CD14-positive monocyte (primary cell): ENCODE measurements at regions not wholly inside any gene's neighbourhood (a gene's known extent, or its start where the extent isn't known, plus 50 kb on each side); places are given as distances from the start of the nearest gene placed in this dataset.

Experiments used
- DNase-seq, 3 donors: peaks; one replicate each; pipeline ENCODE4 v3.0.0-alpha.2; 2011 to 2022
- H2AFZ ChIP-seq: 2 replicates; pipeline ENCODE4 v1.6.0; 2012; ENCODE audit warnings: mild to moderate bottlenecking, low read depth, low read length, inconsistent platforms; ENCODE audit not compliant: insufficient read depth, poor library complexity, severe bottlenecking
- H3K27ac ChIP-seq, 2 donors: 1 replicate in 1 of 2; 2 replicates in 1 of 2; pipeline ENCODE4 v1.5.1; 2012 to 2013; ENCODE audit warnings: low read length in 2 of 2, control low read depth in 1 of 2, inconsistent platforms in 1 of 2, low read depth in 1 of 2, mild to moderate bottlenecking in 1 of 2
- H3K27me3 ChIP-seq, 2 donors: one replicate each; pipeline versions ENCODE4 v1.6.0 to v1.6.1; 2011 to 2013; ENCODE audit warnings: low read length in 2 of 2; ENCODE audit not compliant: control insufficient read depth in 2 of 2, insufficient read depth in 2 of 2
- H3K36me3 ChIP-seq, 2 donors: replicated peaks in 1 of 2; 1 replicate in 1 of 2; 2 replicates in 1 of 2; pipeline versions ENCODE4 v1.5.1 to v1.6.1; 2012 to 2013; ENCODE audit warnings: low read length in 2 of 2, control low read depth in 1 of 2, inconsistent platforms in 1 of 2, mild to moderate bottlenecking in 1 of 2; ENCODE audit not compliant: insufficient read depth in 2 of 2, control insufficient read depth in 1 of 2
- H3K4me1 ChIP-seq, 2 donors: 1 replicate in 1 of 2; 2 replicates in 1 of 2; pipeline versions ENCODE4 v1.5.1 to v1.6.1; 2012 to 2013; ENCODE audit warnings: low read length in 2 of 2, control low read depth in 1 of 2, inconsistent platforms in 1 of 2, mild to moderate bottlenecking in 1 of 2, moderate library complexity in 1 of 2; ENCODE audit not compliant: insufficient read depth in 2 of 2, control insufficient read depth in 1 of 2
- H3K4me2 ChIP-seq: replicated peaks from 2 replicates; pipeline ENCODE3; 2012; ENCODE audit warnings: low read length, moderate library complexity, mild to moderate bottlenecking; ENCODE audit not compliant: poor library complexity, severe bottlenecking; ENCODE audit errors: extremely low read depth
- H3K4me3 ChIP-seq, 3 experiments: fragments of 200-600 bp in 1 of 3; sonication (generic) in 1 of 3; replicated peaks in 1 of 3; 1 replicate in 2 of 3; 2 replicates in 1 of 3; pipeline ENCODE4 v1.5.1; 2011 to 2013; ENCODE audit warnings: low read length in 3 of 3, mild to moderate bottlenecking in 3 of 3, control low read depth in 2 of 3, low read depth in 2 of 3, inconsistent platforms in 1 of 3, moderate library complexity in 1 of 3
- H3K79me2 ChIP-seq: 2 replicates; pipeline ENCODE4 v1.6.0; 2012; ENCODE audit warnings: mild to moderate bottlenecking, control low read depth, inconsistent platforms, low read length, moderate library complexity; ENCODE audit not compliant: insufficient read depth
- H3K9ac ChIP-seq: 2 replicates; pipeline ENCODE4 v1.6.0; 2017; ENCODE audit warnings: low read length, mild to moderate bottlenecking; ENCODE audit not compliant: insufficient read depth, poor library complexity, severe bottlenecking
- H3K9me3 ChIP-seq, 2 donors: replicated peaks in 1 of 2; 1 replicate in 1 of 2; 2 replicates in 1 of 2; pipeline versions ENCODE4 v1.5.1 to v1.6.1; 2012 to 2013; ENCODE audit warnings: low read length in 2 of 2, control low read depth in 1 of 2; ENCODE audit not compliant: control insufficient read depth in 1 of 2, insufficient read depth in 1 of 2
- H4K20me1 ChIP-seq: 2 replicates; pipeline ENCODE4 v1.6.0; 2012; ENCODE audit warnings: mild to moderate bottlenecking, low read length, control low read depth, moderate library complexity; ENCODE audit not compliant: insufficient read depth
- H3K27ac Mint-ChIP-seq, 7 donors: one replicate each; pipeline ENCODE4 v1.8.0; 2020; ENCODE audit warnings: mild to moderate bottlenecking in 7 of 7, mixed read lengths in 7 of 7, moderate library complexity in 6 of 7, inconsistent platforms in 2 of 7
- H3K27me3 Mint-ChIP-seq, 3 donors: one replicate each; pipeline ENCODE4 v1.8.0; 2021 to 2022; ENCODE audit warnings: low read depth in 3 of 3, mild to moderate bottlenecking in 3 of 3, mixed read lengths in 3 of 3, moderate library complexity in 3 of 3, inconsistent platforms in 1 of 3
- H3K36me3 Mint-ChIP-seq, 2 donors: one replicate each; pipeline ENCODE4 v1.8.0; 2020; ENCODE audit warnings: mixed read lengths in 2 of 2, inconsistent platforms in 1 of 2, mild to moderate bottlenecking in 1 of 2
- H3K4me1 Mint-ChIP-seq: one replicate; pipeline ENCODE4 v1.8.0; 2020; ENCODE audit warnings: mild to moderate bottlenecking, mixed read lengths
- H3K4me3 Mint-ChIP-seq, 2 donors: one replicate each; pipeline ENCODE4 v1.8.0; 2020; ENCODE audit warnings: mild to moderate bottlenecking in 2 of 2, mixed read lengths in 2 of 2, moderate library complexity in 1 of 2
- H3K9me3 Mint-ChIP-seq, 7 donors: one replicate each; pipeline ENCODE4 v1.8.0; 2020 to 2022; ENCODE audit warnings: mixed read lengths in 7 of 7, mild to moderate bottlenecking in 6 of 7, moderate library complexity in 6 of 7, inconsistent platforms in 2 of 7
- CTCF ChIP-seq: fragments of 200-600 bp; IDR thresholded peaks from one replicate; pipeline ENCODE4 v1.8.0; 2022; ENCODE audit warnings: antibody characterized with exemption, mild to moderate bottlenecking
- WGBS: methylation state at CpG from one replicate; pipeline ENCODE4 v1.1.5; 2013; ENCODE audit warnings: missing lambda C conversion rate; ENCODE audit not compliant: insufficient coverage; 5-methylcytosine and 5-hydroxymethylcytosine counted together
- intact Hi-C, 2 donors: fragments of 100-400 bp; cut with micrococcal nuclease; formaldehyde crosslinking; loops; one replicate each; pipeline versions ENCODE4 v1.15.0 to v1.15.1; 2023

- no peaks in the 10 kb centered on the region for H3K36me3 Mint-ChIP-seq
- no peak overlapping the region for H3K27ac Mint-ChIP-seq
- no peaks in the 10 kb centered on the region for H3K79me2 ChIP-seq
- DNase-seq: no peak
- no peak overlapping the region for H3K9ac ChIP-seq
- intact Hi-C loops: no loop called here
- peak overlapping the region in 1 of 2 donors; percentile 25 for H3K4me3 Mint-ChIP-seq
- H4K20me1 ChIP-seq: no peaks in the 10 kb centered on the region
- no peaks in the 10 kb centered on the region for H3K4me1 ChIP-seq
- H3K27ac ChIP-seq: no peak overlapping the region
- WGBS: 75% methylated on average over 2 of the region's 3 CpGs
- no peak for TF ChIP-seq CTCF
- H3K4me2 ChIP-seq: no peak overlapping the region
- no peak overlapping the region for H3K4me3 ChIP-seq
- peaks cover 0 to 7% (median 0%) of the 10 kb centered on the region in 3 donors for H3K27me3 Mint-ChIP-seq
- no peaks in the 10 kb centered on the region for H3K36me3 ChIP-seq
- H3K9me3 Mint-ChIP-seq: peaks cover 4 to 14% (median 10%) of the 10 kb centered on the region in 7 donors
- H2AFZ ChIP-seq: no peak overlapping the region
- H3K27me3 ChIP-seq: no peaks in the 10 kb centered on the region
- peaks cover 0 to 28% of the 10 kb centered on the region in 2 donors for H3K9me3 ChIP-seq
- no peaks in the 10 kb centered on the region for H3K4me1 Mint-ChIP-seq
These were observed 116.6 kb upstream of the SALL1 start for GRCh38 chr16:51267681-51268080.

- Mint-ChIP-seq H3K27me3 (peaks cover 0 to 5% (median 1%) of the 10 kb centered on the region in 3 donors), H3K27ac (no peak overlapping the region), H3K4me1 (no peaks in the 10 kb centered on the region), H3K36me3 (no peaks in the 10 kb centered on the region), H3K4me3 (no peak overlapping the region), H3K9me3 (peaks cover 7 to 13% (median 12%) of the 10 kb centered on the region in 7 donors)
- no peak overlapping the region for H3K4me3 ChIP-seq
- no peak overlapping the region for H2AFZ ChIP-seq
- intact Hi-C loops: no loop called here
- no peaks in the 10 kb centered on the region for H3K79me2 ChIP-seq
- no peak overlapping the region for H3K9ac ChIP-seq
- H3K9me3 ChIP-seq: peaks cover 0 to 22% of the 10 kb centered on the region in 2 donors
- WGBS: 67% methylated on average over 1 of the region's 1 CpG
- no peaks in the 10 kb centered on the region for H3K4me1 ChIP-seq
- DNase-seq: no peak
- H3K27me3 ChIP-seq: no peaks in the 10 kb centered on the region
- no peak for TF ChIP-seq CTCF
- no peak overlapping the region for H3K4me2 ChIP-seq
- H3K27ac ChIP-seq: no peak overlapping the region
- no peaks in the 10 kb centered on the region for H4K20me1 ChIP-seq
- H3K36me3 ChIP-seq: no peaks in the 10 kb centered on the region
These were observed 111.4 kb upstream of the SALL1 start for GRCh38 chr16:51262428-51262827.
